HepG2 (cell line): ENCODE measurements at regions not wholly inside any gene's neighbourhood (a gene's known extent, or its start where the extent isn't known, plus 50 kb on each side); places are given as distances from the start of the nearest gene placed in this dataset.

Experiments
- ATAC-seq: fragments of 200-7000 bp; cut with Tn5 transposase; 3 replicates; pipeline ENCODE4 v1.9.1; 2020; ENCODE audit warnings: mild to moderate bottlenecking, moderate library complexity
- BruUV-seq: library from RNA; stranded (reverse); fragments of 400-500 nt; replicated peaks from 2 replicates; lab custom pipeline; 2021; lab: Mats Ljungman, UMichigan
- CTCF ChIA-PET: fragments of 300-600 bp; formaldehyde crosslinking; extraction: SDS; loops from one replicate; lab custom pipeline; 2021; ENCODE audit warnings: low total read pairs, inconsistent platforms, low intra/inter-chr PET ratio; lab: Yijun Ruan, JAX
- POLR2A ChIA-PET: fragments of 350-600 bp; sonication (Branson Sonifier 250); formaldehyde crosslinking; loops from one replicate; lab custom pipeline; 2020; ENCODE audit warnings: antibody characterized with exemption, inconsistent platforms; lab: Yijun Ruan, JAX
- DNase-seq: peaks from one replicate; pipeline ENCODE4 v3.0.0-alpha.2; 2015; ENCODE audit warnings: low spot score
- FAIRE-seq: peaks from 3 replicates; lab custom pipeline; 2011; peaks lifted over from hg19 to GRCh38; lab: Jason Lieb, UNC
- H2AFZ ChIP-seq: one replicate; pipeline ENCODE4 v1.6.1; 2011; ENCODE audit warnings: low read length, inconsistent platforms
- H3K27ac ChIP-seq: fragments of 300-600 bp; 3 replicates; pipeline ENCODE4 v1.8.0; 2011; ENCODE audit warnings: mixed run types, mild to moderate bottlenecking, mixed read lengths, low read length, inconsistent platforms; ENCODE audit not compliant: insufficient read depth; ENCODE audit errors: extremely low read length
- H3K27me3 ChIP-seq, 2 experiments: fragments of 200-600 bp in 1 of 2; 2 replicates in 1 of 2; 3 replicates in 1 of 2; pipeline versions ENCODE4 v1.6.0 to v1.8.0; 2011; ENCODE audit warnings: low read length in 2 of 2, mild to moderate bottlenecking in 2 of 2, moderate library complexity in 2 of 2, inconsistent platforms in 1 of 2; ENCODE audit not compliant: insufficient read depth in 2 of 2, control insufficient read depth in 1 of 2
- H3K36me3 ChIP-seq, 2 experiments: fragments of 200-600 bp in 1 of 2; replicated peaks in 1 of 2; 2 replicates in 1 of 2; 3 replicates in 1 of 2; pipeline versions ENCODE4 v1.5.1 to v1.8.0; 2011; ENCODE audit warnings: low read length in 2 of 2, inconsistent platforms in 1 of 2; ENCODE audit not compliant: insufficient read depth in 2 of 2, control insufficient read depth in 1 of 2
- H3K4me1 ChIP-seq: 2 replicates; pipeline ENCODE4 v1.5.1; 2012; ENCODE audit warnings: low read length, inconsistent platforms; ENCODE audit not compliant: insufficient read depth
- H3K4me2 ChIP-seq: 2 replicates; pipeline ENCODE4 v1.6.0; 2011; ENCODE audit warnings: low read depth, low read length, inconsistent platforms
- H3K4me3 ChIP-seq, 3 experiments: fragments of 200-600 bp in 1 of 3; sonication (generic), shearing (Covaris generic) in 1 of 3; replicated peaks in 1 of 3; 2 replicates each; pipeline ENCODE4 v1.5.1; 2011 to 2016; ENCODE audit warnings: low read length in 3 of 3, inconsistent platforms in 2 of 3, low read depth in 2 of 3, mild to moderate bottlenecking in 2 of 3, control low read depth in 1 of 3, mixed read lengths in 1 of 3; ENCODE audit not compliant: insufficient read depth in 1 of 3
- H3K79me2 ChIP-seq: one replicate; pipeline ENCODE4 v1.6.1; 2011; ENCODE audit warnings: low read length, inconsistent platforms; ENCODE audit not compliant: insufficient read depth
- H3K9ac ChIP-seq: 2 replicates; pipeline ENCODE4 v1.6.0; 2011; ENCODE audit warnings: mild to moderate bottlenecking, low read depth, low read length, inconsistent platforms; ENCODE audit not compliant: insufficient read depth
- H3K9me3 ChIP-seq: 2 replicates; pipeline ENCODE4 v1.5.1; 2012; ENCODE audit warnings: mild to moderate bottlenecking, low read length
- H4K20me1 ChIP-seq: 2 replicates; pipeline ENCODE4 v1.6.0; 2011; ENCODE audit warnings: inconsistent platforms, mild to moderate bottlenecking, low read length, moderate library complexity; ENCODE audit not compliant: insufficient read depth
- CERS6 ChIP-seq: sonication (generic); formaldehyde crosslinking; IDR thresholded peaks from 2 replicates; pipeline ENCODE4 v1.5.0; 2020; ENCODE audit warnings: missing genetic modification reagents
- ETS1 ChIP-seq: sonication (generic); formaldehyde crosslinking; IDR thresholded peaks from 2 replicates; pipeline ENCODE4 v1.4.0; 2020; ENCODE audit warnings: missing genetic modification reagents
- JARID2 ChIP-seq: sonication (generic); formaldehyde crosslinking; IDR thresholded peaks from 2 replicates; pipeline ENCODE4 v1.8.1; 2023; ENCODE audit warnings: missing genetic modification reagents, inconsistent platforms; ENCODE audit not compliant: insufficient replicate concordance
- ZMYM3 ChIP-seq: sonication (generic); formaldehyde crosslinking; IDR thresholded peaks from 2 replicates; pipeline ENCODE4 v1.5.1; 2020; ENCODE audit warnings: mild to moderate bottlenecking, missing genetic modification reagents
- ZNF513 ChIP-seq: sonication (generic); formaldehyde crosslinking; conservative IDR thresholded peaks from 2 replicates; pipeline ENCODE4 v1.5.0; 2020; ENCODE audit warnings: missing genetic modification reagents
- ZNF674 ChIP-seq: sonication (generic); formaldehyde crosslinking; IDR thresholded peaks from 2 replicates; pipeline ENCODE4 v1.5.0; 2020; ENCODE audit warnings: low read depth, mild to moderate bottlenecking, missing genetic modification reagents
- WGBS: methylation state at CpG from one replicate; pipeline ENCODE4 v1.1.6; 2017; ENCODE audit warnings: low lambda C conversion rate; 5-methylcytosine and 5-hydroxymethylcytosine counted together
- in situ Hi-C: cut with HindIII; loops from 2 replicates; pipeline ENCODE4 v1.10.0; 2017; ENCODE audit warnings: low pct_unique_long_range_greater_than_20kb; ENCODE audit not compliant: extremely low pct_ligation_motif_present
- intact Hi-C: fragments of 100-400 bp; cut with micrococcal nuclease; formaldehyde crosslinking; loops from one replicate; pipeline ENCODE4 v1.10.0; 2022; ENCODE audit not compliant: unreplicated experiment

- 32% methylated on average over 8 of the region's 11 CpGs for WGBS
- Histone ChIP-seq H3K4me2 (no peak overlapping the region), H3K9ac (no peak overlapping the region), H3K27me3 (no peaks in the 10 kb centered on the region; a peak in 1 of 5 replicates), H3K27ac (no peak overlapping the region), H3K36me3 (no peaks in the 10 kb centered on the region), H3K4me3 (no peak overlapping the region), H3K9me3 (peaks cover 16% of the 10 kb centered on the region), H3K79me2 (no peaks in the 10 kb centered on the region), H4K20me1 (no peaks in the 10 kb centered on the region), H3K4me1 (no peaks in the 10 kb centered on the region), H2AFZ (no peak overlapping the region)
- ATAC-seq, result no peak
- FAIRE-seq, result no peak
- POLR2A ChIA-PET, result no interaction called here
- intact Hi-C loops (no loop called here), in situ Hi-C loops (no loop called here)
- DNase-seq, result no peak
- CTCF ChIA-PET, result no interaction called here
- BruUV-seq, result no TSS peak
- TF ChIP-seq ZNF513 (CRISPR knock-in tag) (no peak), ETS1 (no peak), CERS6 (CRISPR knock-in tag) (no peak), ZMYM3 (no peak), JARID2 (no peak), ZNF674 (no peak)
These were observed 1000.5 kb downstream of the KCNJ18 start for GRCh38 chr17:22692806-22693171.
